ENCODE measurements at regions not wholly inside any gene's neighbourhood (a gene's known extent, or its start where the extent isn't known, plus 50 kb on each side); places are given as distances from the start of the nearest gene placed in this dataset.
A peak's percentile ranks its signal among the peaks of the same experiment; 100 is the strongest.

GRCh38 chr10:131810036-131810804 lies 90.6 kb upstream of the PPP2R2D start:
- peak; percentile 13 for DNase-seq

- DNase-seq = peak; percentile 23
These were observed 89.8 kb upstream of the PPP2R2D start for GRCh38 chr10:131810805-131811629.

- peak; percentile 13 for DNase-seq
These were observed 89.0 kb upstream of the PPP2R2D start for GRCh38 chr10:131811630-131812403.

GRCh38 chr10:131812736-131813604 lies 87.8 kb upstream of the PPP2R2D start:
- DNase-seq = no peak

GRCh38 chr10:131814567-131815265 lies 86.1 kb upstream of the PPP2R2D start:
- peak; percentile 32 for DNase-seq

GRCh38 chr10:131815266-131816156 lies 85.3 kb upstream of the PPP2R2D start:
- no peak for DNase-seq

GRCh38 chr10:131816157-131816775 lies 84.5 kb upstream of the PPP2R2D start:
- peak; percentile 15 for DNase-seq

- DNase-seq = no peak
These were observed 83.7 kb upstream of the PPP2R2D start for GRCh38 chr10:131816941-131817700.

GRCh38 chr10:131817866-131818509 lies 82.8 kb upstream of the PPP2R2D start:
- DNase-seq = peak; percentile 15

- peak; percentile 16 for DNase-seq
These were observed 82.1 kb upstream of the PPP2R2D start for GRCh38 chr10:131818510-131819234.

- peak; percentile 16 for DNase-seq
These were observed 81.4 kb upstream of the PPP2R2D start for GRCh38 chr10:131819241-131820072.

- DNase-seq = peak; percentile 13
These were observed 80.2 kb upstream of the PPP2R2D start for GRCh38 chr10:131820626-131821025.

- DNase-seq = no peak
These were observed 79.3 kb upstream of the PPP2R2D start for GRCh38 chr10:131821378-131822012.

GRCh38 chr10:131822013-131822691 lies 78.7 kb upstream of the PPP2R2D start:
- peak; percentile 16 for DNase-seq

- peak; percentile 32 for DNase-seq
These were observed 78.0 kb upstream of the PPP2R2D start for GRCh38 chr10:131822692-131823245.
